Mesendoderm (in vitro differentiated cells): ENCODE measurements at regions not wholly inside any gene's neighbourhood (a gene's known extent, or its start where the extent isn't known, plus 50 kb on each side); places are given as distances from the start of the nearest gene placed in this dataset.

ENCODE experiments used
- DNase-seq: peaks from one replicate; pipeline ENCODE4 v3.0.0; 2013
- H2AK5ac ChIP-seq: 2 replicates; pipeline ENCODE4 v1.6.1; 2013; ENCODE audit warnings: low read length, inconsistent platforms
- H2BK120ac ChIP-seq: 2 replicates; pipeline ENCODE4 v1.6.1; 2013; ENCODE audit warnings: low read depth, mild to moderate bottlenecking, low read length, moderate library complexity, mixed read lengths
- H2BK15ac ChIP-seq: replicated peaks from 2 replicates; pipeline ENCODE4 v1.6.1; 2013; ENCODE audit warnings: low read depth, mild to moderate bottlenecking, moderate library complexity
- H2BK5ac ChIP-seq: 2 replicates; pipeline ENCODE4 v1.6.1; 2013; ENCODE audit warnings: low read length, inconsistent platforms
- H3K18ac ChIP-seq: 2 replicates; pipeline ENCODE4 v1.6.1; 2013; ENCODE audit warnings: mild to moderate bottlenecking, low read length, mixed read lengths
- H3K23ac ChIP-seq: one replicate; pipeline ENCODE4 v1.6.1; 2013; ENCODE audit warnings: low read length
- H3K27ac ChIP-seq: 2 replicates; pipeline ENCODE4 v1.5.1; 2013; ENCODE audit warnings: low read depth, mild to moderate bottlenecking, inconsistent platforms, low read length, moderate library complexity
- H3K27me3 ChIP-seq: 2 replicates; pipeline ENCODE4 v1.6.1; 2013; ENCODE audit warnings: low read length, control low read depth, mild to moderate bottlenecking, inconsistent platforms; ENCODE audit not compliant: insufficient read depth, poor library complexity
- H3K36me3 ChIP-seq: 2 replicates; pipeline ENCODE4 v1.6.1; 2013; ENCODE audit warnings: low read length, inconsistent platforms; ENCODE audit not compliant: control insufficient read depth, insufficient read depth
- H3K4ac ChIP-seq: one replicate; pipeline ENCODE4 v1.6.1; 2013; ENCODE audit warnings: low read depth, mild to moderate bottlenecking, low read length, moderate library complexity
- H3K4me1 ChIP-seq: 2 replicates; pipeline ENCODE4 v1.6.1; 2013; ENCODE audit warnings: low read depth, low read length, inconsistent platforms; ENCODE audit not compliant: control insufficient read depth
- H3K4me2 ChIP-seq: 2 replicates; pipeline ENCODE4 v1.6.1; 2013; ENCODE audit warnings: low read length
- H3K4me3 ChIP-seq: 2 replicates; pipeline ENCODE4 v1.5.1; 2013; ENCODE audit warnings: mild to moderate bottlenecking, low read length
- H3K56ac ChIP-seq: one replicate; pipeline ENCODE4 v1.6.1; 2013; ENCODE audit warnings: low read length
- H3K79me1 ChIP-seq: 2 replicates; pipeline ENCODE4 v1.6.1; 2013; ENCODE audit warnings: low read length, inconsistent platforms
- H3K79me2 ChIP-seq: 2 replicates; pipeline ENCODE4 v1.6.1; 2013; ENCODE audit warnings: mild to moderate bottlenecking, low read length; ENCODE audit not compliant: control insufficient read depth, insufficient read depth
- H3K9ac ChIP-seq: 2 replicates; pipeline ENCODE4 v1.6.1; 2013; ENCODE audit warnings: low read length, inconsistent platforms
- H4K5ac ChIP-seq: one replicate; pipeline ENCODE4 v1.6.1; 2013; ENCODE audit warnings: low read length
- H4K8ac ChIP-seq: one replicate; pipeline ENCODE4 v1.6.1; 2013; ENCODE audit warnings: low read depth, mild to moderate bottlenecking, control low read depth, low read length, moderate library complexity
- WGBS: extraction: QIAGEN DNeasy Blood & Tissue Kit; methylation state at CpG from one replicate; pipeline ENCODE4 v1.1.7; 2013; ENCODE audit warnings: low lambda C conversion rate, missing lambda C conversion rate; ENCODE audit not compliant: insufficient coverage; ENCODE audit errors: extremely low coverage; 5-methylcytosine and 5-hydroxymethylcytosine counted together

- no CpG with 5 or more reads among the region's 10 CpGs for WGBS
- H2AK5ac ChIP-seq, result no peak overlapping the region
Observed at GRCh38 chr10:2924431-2924830, 142.9 kb upstream of the PFKP start.

GRCh38 chr10:2921956-2922680 is 145.2 kb upstream of the PFKP start:
- H3K4me3 ChIP-seq, result no peak overlapping the region
- peaks cover 2% of the 10 kb centered on the region for H3K4me1 ChIP-seq
- DNase-seq, result no peak
- no CpG with 5 or more reads among the region's 26 CpGs for WGBS
- no peaks in the 10 kb centered on the region for H3K79me1 ChIP-seq
- H2BK120ac ChIP-seq, result no peak overlapping the region
- H3K56ac ChIP-seq, result no peak overlapping the region
- H3K36me3 ChIP-seq, result no peaks in the 10 kb centered on the region
- no peak overlapping the region for H3K27ac ChIP-seq
- H2AK5ac ChIP-seq, result no peak overlapping the region
- no peaks in the 10 kb centered on the region for H3K79me2 ChIP-seq
- H3K4me2 ChIP-seq, result no peak overlapping the region
- no peak overlapping the region for H4K5ac ChIP-seq
- no peak overlapping the region for H2BK5ac ChIP-seq
- H3K9ac ChIP-seq, result no peak overlapping the region
- H3K27me3 ChIP-seq, result no peaks in the 10 kb centered on the region
- no peak overlapping the region for H2BK15ac ChIP-seq
- H3K18ac ChIP-seq, result no peak overlapping the region
- no peak overlapping the region for H4K8ac ChIP-seq
- H3K23ac ChIP-seq, result no peak overlapping the region
- H3K4ac ChIP-seq, result no peak overlapping the region

More at GRCh38 chr10:2924431-2924830, 142.9 kb upstream of the PFKP start:
- Histone ChIP-seq H3K36me3 (no peaks in the 10 kb centered on the region), H3K23ac (no peak overlapping the region), H3K18ac (no peak overlapping the region), H3K9ac (no peak overlapping the region), H2BK5ac (no peak overlapping the region), H3K27me3 (no peaks in the 10 kb centered on the region), H3K79me1 (no peaks in the 10 kb centered on the region), H4K5ac (no peak overlapping the region), H3K4ac (no peak overlapping the region), H3K4me1 (no peaks in the 10 kb centered on the region), H3K56ac (no peak overlapping the region), H3K4me2 (no peak overlapping the region), H3K27ac (no peak overlapping the region), H2BK120ac (no peak overlapping the region), H3K4me3 (no peak overlapping the region), H3K79me2 (no peaks in the 10 kb centered on the region), H2BK15ac (no peak overlapping the region), H4K8ac (no peak overlapping the region)
- no peak for DNase-seq

GRCh38 chr10:2920637-2921036 is 146.7 kb upstream of the PFKP start:
- H3K56ac ChIP-seq, result no peak overlapping the region
- peaks cover 2% of the 10 kb centered on the region for H3K4me1 ChIP-seq
- no peak overlapping the region for H2BK5ac ChIP-seq
- no peaks in the 10 kb centered on the region for H3K36me3 ChIP-seq
- DNase-seq, result no peak
- H2BK120ac ChIP-seq, result no peak overlapping the region
- no CpG with 5 or more reads among the region's 6 CpGs for WGBS
- H4K5ac ChIP-seq, result no peak overlapping the region
- no peak overlapping the region for H3K4me2 ChIP-seq
- H3K79me1 ChIP-seq, result no peaks in the 10 kb centered on the region
- no peak overlapping the region for H3K27ac ChIP-seq
- H2AK5ac ChIP-seq, result no peak overlapping the region
- H3K4me3 ChIP-seq, result no peak overlapping the region
- no peak overlapping the region for H3K18ac ChIP-seq
- H3K27me3 ChIP-seq, result no peaks in the 10 kb centered on the region
- no peak overlapping the region for H2BK15ac ChIP-seq
- H3K79me2 ChIP-seq, result no peaks in the 10 kb centered on the region
- no peak overlapping the region for H3K23ac ChIP-seq
- H4K8ac ChIP-seq, result no peak overlapping the region
- H3K9ac ChIP-seq, result no peak overlapping the region
- H3K4ac ChIP-seq, result no peak overlapping the region

GRCh38 chr10:2920168-2920567 is 147.2 kb upstream of the PFKP start:
- Histone ChIP-seq H3K27me3 (no peaks in the 10 kb centered on the region), H3K4me1 (peaks cover 2% of the 10 kb centered on the region), H2AK5ac (no peak overlapping the region), H3K36me3 (no peaks in the 10 kb centered on the region), H3K4me3 (no peak overlapping the region), H3K9ac (no peak overlapping the region), H3K4me2 (no peak overlapping the region), H4K8ac (no peak overlapping the region), H3K27ac (no peak overlapping the region), H3K79me1 (no peaks in the 10 kb centered on the region), H4K5ac (no peak overlapping the region), H3K56ac (no peak overlapping the region), H2BK5ac (no peak overlapping the region), H2BK120ac (no peak overlapping the region), H3K79me2 (no peaks in the 10 kb centered on the region), H3K4ac (no peak overlapping the region), H3K23ac (no peak overlapping the region), H2BK15ac (no peak overlapping the region), H3K18ac (no peak overlapping the region)
- DNase-seq, result no peak
- no CpG with 5 or more reads among the region's 3 CpGs for WGBS

GRCh38 chr10:2919016-2919415 is 148.3 kb upstream of the PFKP start:
- Histone ChIP-seq H3K4me1 (peaks cover 2% of the 10 kb centered on the region), H3K79me1 (no peaks in the 10 kb centered on the region), H3K4me3 (no peak overlapping the region), H3K4me2 (no peak overlapping the region), H3K36me3 (no peaks in the 10 kb centered on the region), H3K4ac (no peak overlapping the region), H3K18ac (no peak overlapping the region), H2BK15ac (no peak overlapping the region), H3K79me2 (no peaks in the 10 kb centered on the region), H4K8ac (no peak overlapping the region), H2BK120ac (no peak overlapping the region), H2BK5ac (no peak overlapping the region), H2AK5ac (no peak overlapping the region), H3K9ac (no peak overlapping the region), H3K56ac (no peak overlapping the region), H4K5ac (no peak overlapping the region), H3K27me3 (no peaks in the 10 kb centered on the region), H3K23ac (no peak overlapping the region), H3K27ac (no peak overlapping the region)
- DNase-seq, result no peak
- no CpG with 5 or more reads among the region's 2 CpGs for WGBS

- H3K27me3 ChIP-seq, result no peaks in the 10 kb centered on the region
- H3K79me1 ChIP-seq, result no peaks in the 10 kb centered on the region
- H3K4ac ChIP-seq, result no peak overlapping the region
- peaks cover 2% of the 10 kb centered on the region for H3K4me1 ChIP-seq
- no peak overlapping the region for H3K4me2 ChIP-seq
- no peak overlapping the region for H3K23ac ChIP-seq
- no peak overlapping the region for H4K8ac ChIP-seq
- DNase-seq, result no peak
- no peak overlapping the region for H3K18ac ChIP-seq
- H3K4me3 ChIP-seq, result no peak overlapping the region
- H2AK5ac ChIP-seq, result no peak overlapping the region
- H2BK15ac ChIP-seq, result no peak overlapping the region
- H4K5ac ChIP-seq, result no peak overlapping the region
- H3K56ac ChIP-seq, result no peak overlapping the region
- no CpG with 5 or more reads among the region's 1 CpG for WGBS
- no peak overlapping the region for H3K27ac ChIP-seq
- no peak overlapping the region for H2BK5ac ChIP-seq
- H3K36me3 ChIP-seq, result no peaks in the 10 kb centered on the region
- H3K79me2 ChIP-seq, result no peaks in the 10 kb centered on the region
- no peak overlapping the region for H3K9ac ChIP-seq
- H2BK120ac ChIP-seq, result no peak overlapping the region
Observed at GRCh38 chr10:2918489-2918888, 148.9 kb upstream of the PFKP start.
